ENCODE measurements at regions not wholly inside any gene's neighbourhood (a gene's known extent, or its start where the extent isn't known, plus 50 kb on each side); places are given as distances from the start of the nearest gene placed in this dataset.

- no peak for DNase-seq (ENCODE audit: low spot score)
- in situ Hi-C loops (cut with MboI; ENCODE audit: low pct_unique_long_range_greater_than_20kb, low sequenced_read_pairs, unreplicated experiment): no loop called here
- TF ChIP-seq CTCF (IDR thresholded peaks at IDR 0.05; ENCODE audit: extremely low read depth, insufficient read depth, missing control alignments): no peak
Measured at GRCh38 chr2:235345745-235346144, 148.1 kb upstream of the AGAP1 start.

DNA sequence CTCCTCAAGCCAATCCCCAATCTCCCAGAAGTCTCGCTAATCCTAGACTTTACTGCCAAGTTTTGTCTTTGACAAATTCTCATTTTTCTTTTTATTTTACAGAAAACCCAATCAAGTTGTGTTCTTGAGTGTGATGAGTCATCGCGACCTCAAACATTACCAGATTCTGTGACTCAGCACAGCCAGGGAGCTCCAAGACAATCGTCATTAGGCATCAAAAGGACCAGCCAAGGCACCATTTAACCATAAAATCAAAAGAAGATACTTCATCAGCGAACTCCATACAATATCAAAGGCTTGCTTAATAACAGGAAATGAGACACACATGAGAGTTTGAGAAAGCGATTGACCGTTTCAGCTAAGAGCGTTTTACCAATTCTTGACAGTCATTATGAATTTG, 146.2 kb upstream of the AGAP1 start:
- TF ChIP-seq CTCF (IDR thresholded peaks at IDR 0.05; ENCODE audit: extremely low read depth, insufficient read depth, missing control alignments): no peak
- in situ Hi-C loops (cut with MboI; ENCODE audit: low pct_unique_long_range_greater_than_20kb, low sequenced_read_pairs, unreplicated experiment): no loop called here
- DNase-seq (ENCODE audit: low spot score): no peak

DNA sequence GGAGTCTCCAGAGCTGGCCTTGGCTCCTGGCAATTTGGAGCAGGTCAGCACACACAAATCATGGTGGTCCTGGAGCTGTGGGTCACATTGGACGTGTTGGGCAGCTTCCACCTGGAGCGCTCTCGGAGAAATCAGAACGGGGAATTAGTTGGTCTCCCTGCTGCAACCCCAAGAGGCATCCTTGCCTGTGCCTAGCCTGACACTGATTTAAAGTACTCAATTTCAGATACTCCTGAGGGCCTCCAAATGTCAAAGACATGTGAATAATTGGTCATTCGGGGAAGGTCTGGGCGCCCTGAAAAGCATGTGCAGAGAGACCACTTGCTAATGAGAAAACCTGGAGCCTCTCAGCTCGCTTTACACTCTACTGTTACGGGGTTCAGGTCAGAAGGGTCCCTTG, 145.5 kb upstream of the AGAP1 start:
- DNase-seq (ENCODE audit: low spot score): no peak
- in situ Hi-C loops (cut with MboI; ENCODE audit: low pct_unique_long_range_greater_than_20kb, low sequenced_read_pairs, unreplicated experiment): no loop called here
- TF ChIP-seq CTCF (IDR thresholded peaks at IDR 0.05; ENCODE audit: extremely low read depth, insufficient read depth, missing control alignments): no peak

- in situ Hi-C loops (cut with MboI; ENCODE audit: low pct_unique_long_range_greater_than_20kb, low sequenced_read_pairs, unreplicated experiment): no loop called here
Measured at GRCh38 chr2:235350234-235350633, 143.6 kb upstream of the AGAP1 start.

DNA sequence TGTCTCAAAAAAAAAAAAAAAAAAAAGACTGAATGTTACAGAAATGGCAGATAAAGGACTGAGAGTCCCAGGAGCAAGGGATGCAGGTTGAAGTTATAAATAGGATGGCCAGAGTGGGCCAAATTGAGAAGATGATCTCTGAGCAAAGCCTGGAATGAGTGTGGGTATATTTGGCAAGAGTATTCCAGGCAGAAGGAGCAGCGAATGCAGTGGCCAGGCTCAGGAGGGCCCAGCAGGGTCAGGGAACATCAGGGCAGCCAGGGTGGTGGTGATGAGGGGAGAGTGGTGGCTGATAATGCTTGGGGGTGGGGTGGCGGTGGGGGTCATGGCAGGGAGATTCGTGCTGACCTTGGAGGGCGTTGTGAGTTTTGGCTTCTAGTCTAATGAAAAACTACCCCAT, 141.3 kb upstream of the AGAP1 start:
- no peak for TF ChIP-seq CTCF (IDR thresholded peaks at IDR 0.05; ENCODE audit: extremely low read depth, insufficient read depth, missing control alignments)
- DNase-seq (ENCODE audit: low spot score): no peak
- in situ Hi-C loops (cut with MboI; ENCODE audit: low pct_unique_long_range_greater_than_20kb, low sequenced_read_pairs, unreplicated experiment): no loop called here

More at GRCh38 chr2:235350234-235350633, 143.6 kb upstream of the AGAP1 start:
- no peak for DNase-seq (ENCODE audit: low spot score)
- TF ChIP-seq CTCF (IDR thresholded peaks at IDR 0.05; ENCODE audit: extremely low read depth, insufficient read depth, missing control alignments): no peak

- no peak for TF ChIP-seq CTCF (IDR thresholded peaks at IDR 0.05; ENCODE audit: extremely low read depth, insufficient read depth, missing control alignments)
- in situ Hi-C loops (cut with MboI; ENCODE audit: low pct_unique_long_range_greater_than_20kb, low sequenced_read_pairs, unreplicated experiment): no loop called here
- no peak for DNase-seq (ENCODE audit: low spot score)
Measured at GRCh38 chr2:235357881-235358280, 136.0 kb upstream of the AGAP1 start.

DNA sequence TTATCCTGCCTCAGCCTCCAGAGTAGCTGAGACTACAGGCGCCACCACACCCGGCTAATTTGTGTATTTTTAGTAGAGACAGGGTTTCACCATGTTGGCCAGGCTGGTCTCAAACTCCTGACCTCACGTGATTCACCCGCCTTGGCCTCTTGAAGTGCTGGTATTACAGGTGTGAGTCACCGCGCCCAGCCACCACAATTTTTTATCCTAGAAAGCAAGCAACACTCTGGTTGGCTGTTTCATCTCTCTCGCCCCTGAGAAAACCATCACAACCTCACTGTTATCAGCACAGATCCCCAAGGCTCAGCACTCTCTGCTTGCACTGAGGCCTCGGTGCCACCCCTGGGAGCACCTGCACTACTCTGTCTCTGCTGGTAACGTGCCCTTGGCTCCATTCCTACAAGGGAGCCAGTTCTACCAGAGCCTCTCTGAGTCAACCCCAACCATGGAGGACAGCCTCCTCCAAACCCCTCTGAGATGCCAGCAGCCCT, 134.8 kb upstream of the AGAP1 start:
- DNase-seq (ENCODE audit: low spot score): no peak
- TF ChIP-seq CTCF (IDR thresholded peaks at IDR 0.05; ENCODE audit: extremely low read depth, insufficient read depth, missing control alignments): no peak
- in situ Hi-C loops (cut with MboI; ENCODE audit: low pct_unique_long_range_greater_than_20kb, low sequenced_read_pairs, unreplicated experiment): no loop called here

All from GM13977 (cell line).